GM23248 (cell line): ENCODE measurements at regions not wholly inside any gene's neighbourhood (a gene's known extent, or its start where the extent isn't known, plus 50 kb on each side); places are given as distances from the start of the nearest gene placed in this dataset.

Source experiments
- EZH2 ChIP-seq: fragments of 200-600 bp; sonication (generic); IDR thresholded peaks from 2 replicates; pipeline ENCODE4 v1.6.1; 2018; ENCODE audit warnings: antibody characterized with exemption, mild to moderate bottlenecking; ENCODE audit not compliant: insufficient read depth, poor library complexity, severe bottlenecking
- EZH2phosphoT487 ChIP-seq: fragments of 200-600 bp; sonication (generic); IDR thresholded peaks from 2 replicates; pipeline ENCODE4 v1.6.1; 2018; ENCODE audit warnings: antibody characterized with exemption, moderate library complexity, mild to moderate bottlenecking, low read depth; ENCODE audit not compliant: insufficient read depth

DNA sequence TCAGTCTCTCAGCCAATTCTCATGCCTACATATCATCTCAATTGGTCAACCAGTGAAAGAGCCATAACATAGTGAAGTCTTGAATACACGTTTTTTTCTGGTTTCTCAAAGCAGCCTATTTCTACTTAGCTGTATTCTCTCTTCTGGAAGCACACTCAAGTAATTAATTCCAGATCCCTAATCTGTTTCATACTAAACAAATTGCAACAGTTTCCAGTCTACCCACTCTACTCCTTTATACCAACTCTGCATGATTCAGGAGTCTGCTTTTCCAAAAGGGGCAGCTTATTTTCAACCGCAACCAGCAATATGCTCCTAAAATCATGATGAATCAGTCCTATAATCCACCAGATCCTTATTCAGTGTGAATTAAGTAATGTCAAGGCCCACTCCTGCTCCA lies 211.7 kb downstream of the TLE1 start:
- TF ChIP-seq EZH2 (no peak), EZH2phosphoT487 (no peak)
